ENCODE measurements at regions not wholly inside any gene's neighbourhood (a gene's known extent, or its start where the extent isn't known, plus 50 kb on each side); places are given as distances from the start of the nearest gene placed in this dataset.

DNA sequence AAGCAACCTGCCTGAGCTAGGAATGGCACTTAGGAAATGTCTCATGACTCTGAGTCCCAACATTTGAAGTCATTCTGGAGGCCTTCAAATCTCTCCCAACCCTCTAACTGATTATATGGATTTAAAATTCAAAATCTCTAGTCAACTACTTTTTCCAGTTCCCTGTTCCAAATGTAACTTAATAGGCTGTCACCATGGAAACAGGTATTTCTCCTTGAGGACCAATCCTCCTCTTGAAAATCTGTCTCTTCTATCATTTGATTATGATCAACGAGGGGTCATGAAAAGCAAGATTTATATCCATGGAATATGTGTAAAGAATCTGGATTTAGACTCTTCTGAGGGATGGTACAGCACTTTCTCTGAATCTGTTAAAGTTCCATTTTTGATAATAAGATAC is 127.3 kb upstream of the DTNBP1 start:
- no peak for ATAC-seq
- intact Hi-C loops (cut with DNase I): no loop called here
- Histone ChIP-seq H3K9me3 (no peaks in the 10 kb centered on the region), H3K4me3 (no peak overlapping the region), H3K36me3 (no peaks in the 10 kb centered on the region), H3K27me3 (no peaks in the 10 kb centered on the region), H3K27ac (peak overlapping the region; percentile 47), H3K4me1 (peaks cover 8% of the 10 kb centered on the region)
- TF ChIP-seq, protein P1, sequence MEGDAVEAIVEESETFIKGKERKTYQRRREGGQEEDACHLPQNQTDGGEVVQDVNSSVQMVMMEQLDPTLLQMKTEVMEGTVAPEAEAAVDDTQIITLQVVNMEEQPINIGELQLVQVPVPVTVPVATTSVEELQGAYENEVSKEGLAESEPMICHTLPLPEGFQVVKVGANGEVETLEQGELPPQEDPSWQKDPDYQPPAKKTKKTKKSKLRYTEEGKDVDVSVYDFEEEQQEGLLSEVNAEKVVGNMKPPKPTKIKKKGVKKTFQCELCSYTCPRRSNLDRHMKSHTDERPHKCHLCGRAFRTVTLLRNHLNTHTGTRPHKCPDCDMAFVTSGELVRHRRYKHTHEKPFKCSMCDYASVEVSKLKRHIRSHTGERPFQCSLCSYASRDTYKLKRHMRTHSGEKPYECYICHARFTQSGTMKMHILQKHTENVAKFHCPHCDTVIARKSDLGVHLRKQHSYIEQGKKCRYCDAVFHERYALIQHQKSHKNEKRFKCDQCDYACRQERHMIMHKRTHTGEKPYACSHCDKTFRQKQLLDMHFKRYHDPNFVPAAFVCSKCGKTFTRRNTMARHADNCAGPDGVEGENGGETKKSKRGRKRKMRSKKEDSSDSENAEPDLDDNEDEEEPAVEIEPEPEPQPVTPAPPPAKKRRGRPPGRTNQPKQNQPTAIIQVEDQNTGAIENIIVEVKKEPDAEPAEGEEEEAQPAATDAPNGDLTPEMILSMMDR (IDR thresholded peaks at IDR 0.05): no peak
- no peak for DNase-seq

GRCh38 chr6:15786846-15787245 is 124.0 kb upstream of the DTNBP1 start:
- Histone ChIP-seq H3K27ac (no peak overlapping the region), H3K36me3 (no peaks in the 10 kb centered on the region), H3K9me3 (no peaks in the 10 kb centered on the region), H3K27me3 (no peaks in the 10 kb centered on the region), H3K4me3 (no peak overlapping the region), H3K4me1 (peaks cover 3% of the 10 kb centered on the region)
- ATAC-seq (no peak), DNase-seq (no peak)
- intact Hi-C loops (cut with DNase I): no loop called here
- TF ChIP-seq, protein P1 (IDR thresholded peaks at IDR 0.05): no peak

DNA sequence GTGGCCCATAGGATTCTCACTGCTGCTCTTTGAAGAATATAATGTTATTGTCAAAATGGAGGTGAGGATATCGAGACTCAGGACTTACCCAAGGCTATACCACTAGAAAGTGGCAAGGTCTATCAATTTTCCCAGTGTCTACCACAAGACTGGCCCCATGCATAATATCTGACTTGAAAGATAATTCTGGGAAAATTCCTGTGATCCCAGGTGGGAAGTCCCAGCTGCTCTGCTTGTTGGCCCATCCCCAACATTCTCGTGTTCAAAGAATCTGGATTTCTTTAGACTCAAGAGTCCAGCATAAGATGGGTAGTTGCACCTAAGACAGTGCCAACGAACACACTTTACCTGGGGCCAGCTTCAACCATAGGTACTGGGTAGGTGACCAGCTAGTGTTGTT is 120.7 kb upstream of the DTNBP1 start:
- TF ChIP-seq, protein P1 (IDR thresholded peaks at IDR 0.05): no peak
- no peaks in the 10 kb centered on the region for H3K9me3 ChIP-seq
- no peaks in the 10 kb centered on the region for H3K4me1 ChIP-seq
- ATAC-seq (no peak), DNase-seq (no peak)
- no peak overlapping the region for H3K4me3 ChIP-seq
- H3K27me3 ChIP-seq: no peaks in the 10 kb centered on the region
- H3K27ac ChIP-seq: no peak overlapping the region
- intact Hi-C loops (cut with DNase I): no loop called here
- no peaks in the 10 kb centered on the region for H3K36me3 ChIP-seq

DNA sequence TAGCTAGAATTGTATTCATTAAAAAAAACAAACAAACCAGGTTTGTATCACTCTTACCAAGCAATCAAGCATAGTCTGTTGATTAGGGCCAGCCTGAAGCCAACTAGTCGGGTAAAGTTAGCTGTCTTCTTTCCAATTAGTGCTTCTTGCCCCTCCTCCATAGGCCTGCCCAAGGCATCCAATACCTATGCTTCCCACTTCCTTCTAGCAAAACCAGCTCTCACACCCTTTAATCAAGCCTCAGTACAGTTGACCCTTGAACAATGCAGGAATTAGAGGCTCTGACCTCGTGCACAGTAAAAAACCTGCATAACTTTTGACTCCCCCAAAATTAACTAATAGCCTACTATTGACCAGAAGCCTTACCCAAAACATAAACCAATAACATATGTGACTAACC is 119.1 kb upstream of the DTNBP1 start:
- ATAC-seq (no peak), DNase-seq (no peak)
- Histone ChIP-seq H3K27me3 (no peaks in the 10 kb centered on the region), H3K27ac (no peak overlapping the region), H3K4me1 (no peaks in the 10 kb centered on the region), H3K9me3 (no peaks in the 10 kb centered on the region), H3K4me3 (no peak overlapping the region), H3K36me3 (no peaks in the 10 kb centered on the region)
- TF ChIP-seq, protein P1 (IDR thresholded peaks at IDR 0.05): no peak
- intact Hi-C loops (cut with DNase I): no loop called here

- TF ChIP-seq, protein P1 (IDR thresholded peaks at IDR 0.05): no peak
- ATAC-seq (no peak), DNase-seq (no peak)
- no peaks in the 10 kb centered on the region for H3K4me1 ChIP-seq
- H3K36me3 ChIP-seq: no peaks in the 10 kb centered on the region
- H3K27ac ChIP-seq: no peak overlapping the region
- no peaks in the 10 kb centered on the region for H3K27me3 ChIP-seq
- H3K9me3 ChIP-seq: no peaks in the 10 kb centered on the region
- no peak overlapping the region for H3K4me3 ChIP-seq
- intact Hi-C loops (cut with DNase I): no loop called here
These were observed 118.5 kb upstream of the DTNBP1 start for GRCh38 chr6:15781333-15781732.

DNA sequence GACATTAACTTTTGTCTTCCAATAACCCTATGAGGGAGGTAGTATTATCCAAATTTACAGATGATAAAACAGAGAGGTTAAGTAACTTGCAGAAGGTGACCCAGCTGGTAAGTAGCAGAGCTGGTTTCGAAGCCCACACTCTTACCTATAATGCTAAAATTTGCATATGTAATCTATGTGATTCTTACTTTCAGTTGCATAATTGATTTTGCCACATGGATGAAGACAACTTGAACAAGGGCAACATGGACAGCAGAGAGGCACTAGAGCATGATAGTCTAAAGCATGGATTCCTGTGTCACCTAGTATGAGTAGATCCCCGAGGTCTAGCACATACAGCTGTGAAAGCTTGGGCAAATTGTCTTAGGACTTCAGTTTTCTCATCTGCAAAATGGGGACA is 117.6 kb upstream of the DTNBP1 start:
- DNase-seq: no peak
- Histone ChIP-seq H3K27me3 (no peaks in the 10 kb centered on the region), H3K4me3 (no peak overlapping the region), H3K9me3 (no peaks in the 10 kb centered on the region), H3K36me3 (no peaks in the 10 kb centered on the region), H3K27ac (no peak overlapping the region), H3K4me1 (no peaks in the 10 kb centered on the region)
- no peak for ATAC-seq
- intact Hi-C loops (cut with DNase I): no loop called here
- TF ChIP-seq, protein P1 (IDR thresholded peaks at IDR 0.05): no peak
